ENCODE measurements at regions not wholly inside any gene's neighbourhood (a gene's known extent, or its start where the extent isn't known, plus 50 kb on each side); places are given as distances from the start of the nearest gene placed in this dataset.
"Not testable (repeated sequence)": the region's sequence is repeated elsewhere in the genome, so short reads cannot be mapped to it uniquely, and the experiment has no call there.

DNA sequence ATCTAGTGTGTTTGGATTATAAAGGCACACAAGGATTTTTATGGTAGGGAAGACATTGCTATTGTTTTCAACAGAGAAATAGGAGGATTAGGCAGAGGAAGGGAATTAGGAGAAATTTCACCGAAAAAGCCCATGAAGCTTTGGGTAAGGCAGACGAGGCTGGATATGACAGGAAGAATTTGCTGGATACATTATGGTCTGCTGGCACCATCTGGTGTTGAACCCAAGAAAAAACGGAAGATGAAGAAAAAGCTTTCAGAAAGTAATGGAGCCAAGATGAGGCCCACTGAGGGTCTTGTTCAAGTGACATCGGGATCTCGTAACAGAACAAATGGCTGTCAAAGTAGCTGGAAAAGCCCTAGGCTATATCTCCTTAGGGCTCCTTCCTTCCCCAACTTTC lies 56.5 kb downstream of the OR2J2 start:
- H3K27me3 Mint-ChIP-seq (ENCODE audit: unreplicated experiment), result no peaks in the 10 kb centered on the region
- no peak overlapping the region for H3K27ac Mint-ChIP-seq (ENCODE audit: unreplicated experiment)
- H3K4me1 Mint-ChIP-seq (ENCODE audit: unreplicated experiment), result peaks cover 31% of the 10 kb centered on the region
- DNase-seq (ENCODE audit: low spot score), result no peak
- TF ChIP-seq, protein P1, sequence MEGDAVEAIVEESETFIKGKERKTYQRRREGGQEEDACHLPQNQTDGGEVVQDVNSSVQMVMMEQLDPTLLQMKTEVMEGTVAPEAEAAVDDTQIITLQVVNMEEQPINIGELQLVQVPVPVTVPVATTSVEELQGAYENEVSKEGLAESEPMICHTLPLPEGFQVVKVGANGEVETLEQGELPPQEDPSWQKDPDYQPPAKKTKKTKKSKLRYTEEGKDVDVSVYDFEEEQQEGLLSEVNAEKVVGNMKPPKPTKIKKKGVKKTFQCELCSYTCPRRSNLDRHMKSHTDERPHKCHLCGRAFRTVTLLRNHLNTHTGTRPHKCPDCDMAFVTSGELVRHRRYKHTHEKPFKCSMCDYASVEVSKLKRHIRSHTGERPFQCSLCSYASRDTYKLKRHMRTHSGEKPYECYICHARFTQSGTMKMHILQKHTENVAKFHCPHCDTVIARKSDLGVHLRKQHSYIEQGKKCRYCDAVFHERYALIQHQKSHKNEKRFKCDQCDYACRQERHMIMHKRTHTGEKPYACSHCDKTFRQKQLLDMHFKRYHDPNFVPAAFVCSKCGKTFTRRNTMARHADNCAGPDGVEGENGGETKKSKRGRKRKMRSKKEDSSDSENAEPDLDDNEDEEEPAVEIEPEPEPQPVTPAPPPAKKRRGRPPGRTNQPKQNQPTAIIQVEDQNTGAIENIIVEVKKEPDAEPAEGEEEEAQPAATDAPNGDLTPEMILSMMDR (IDR thresholded peaks at IDR 0.05; ENCODE audit: unreplicated experiment), result no peak
- peaks cover 6% of the 10 kb centered on the region for H3K36me3 Mint-ChIP-seq (ENCODE audit: low read depth, unreplicated experiment)
- no peak overlapping the region for H3K4me3 Mint-ChIP-seq (ENCODE audit: unreplicated experiment)
- no peaks in the 10 kb centered on the region for H3K9me3 Mint-ChIP-seq (ENCODE audit: unreplicated experiment)

DNA sequence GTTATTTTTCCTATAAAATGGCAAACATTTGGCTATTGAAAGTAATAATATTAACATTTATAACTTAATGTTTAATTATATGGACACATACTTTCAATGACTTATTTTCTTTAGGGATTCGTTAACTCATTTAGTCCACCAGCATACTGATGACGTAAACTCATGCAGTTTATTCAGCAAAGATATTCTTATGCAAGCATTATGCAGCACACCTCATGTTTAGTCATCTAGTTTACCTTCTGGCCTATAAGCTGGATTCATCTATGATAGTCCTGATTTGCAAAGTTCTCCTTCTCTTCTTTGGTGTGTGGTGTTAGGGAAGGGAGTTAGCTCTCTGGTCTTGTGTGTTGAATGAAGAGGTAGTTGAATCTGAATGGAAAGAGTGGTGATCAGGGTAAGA lies 60.0 kb downstream of the OR2J2 start:
- Mint-ChIP-seq H3K36me3 (ENCODE audit: low read depth, unreplicated experiment) (peaks cover 6% of the 10 kb centered on the region), H3K4me3 (ENCODE audit: unreplicated experiment) (no peak overlapping the region), H3K27me3 (ENCODE audit: unreplicated experiment) (no peaks in the 10 kb centered on the region), H3K9me3 (ENCODE audit: unreplicated experiment) (no peaks in the 10 kb centered on the region), H3K4me1 (ENCODE audit: unreplicated experiment) (peaks cover 37% of the 10 kb centered on the region), H3K27ac (ENCODE audit: unreplicated experiment) (no peak overlapping the region)
- no peak for DNase-seq (ENCODE audit: low spot score)
- TF ChIP-seq, protein P1 (IDR thresholded peaks at IDR 0.05; ENCODE audit: unreplicated experiment), result no peak

- Mint-ChIP-seq H3K27ac (ENCODE audit: unreplicated experiment) (peak overlapping the region; percentile 86), H3K36me3 (ENCODE audit: low read depth, unreplicated experiment) (peaks cover 6% of the 10 kb centered on the region), H3K4me3 (ENCODE audit: unreplicated experiment) (no peak overlapping the region), H3K27me3 (ENCODE audit: unreplicated experiment) (no peaks in the 10 kb centered on the region), H3K4me1 (ENCODE audit: unreplicated experiment) (peaks cover 28% of the 10 kb centered on the region), H3K9me3 (ENCODE audit: unreplicated experiment) (no peaks in the 10 kb centered on the region)
- no peak for DNase-seq (ENCODE audit: low spot score)
- TF ChIP-seq, protein P1 (IDR thresholded peaks at IDR 0.05; ENCODE audit: unreplicated experiment), result no peak
Measured at GRCh38 chr6:29232725-29233124, 62.0 kb downstream of the OR2J2 start.

DNA sequence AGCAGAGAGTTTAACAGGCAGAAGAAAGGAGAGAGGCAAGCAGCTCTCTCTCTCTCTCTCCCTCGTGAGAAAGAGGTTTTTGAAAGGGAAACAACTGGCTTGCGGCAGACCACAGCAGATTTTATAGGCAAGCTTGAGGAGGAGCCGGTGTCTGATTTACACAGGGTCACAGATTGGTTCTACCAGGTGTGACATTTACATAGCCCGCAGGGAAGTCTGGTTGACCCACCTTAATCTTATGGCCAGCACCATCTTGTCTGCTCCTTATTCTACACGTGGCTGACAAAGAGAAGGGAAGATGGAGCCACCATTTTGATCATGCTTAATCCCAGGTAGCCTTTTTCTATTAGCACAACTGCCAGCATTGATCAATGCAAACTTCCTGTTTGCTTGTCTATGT lies 65.4 kb downstream of the OR2J2 start:
- Mint-ChIP-seq H3K27me3 (ENCODE audit: unreplicated experiment) (no peaks in the 10 kb centered on the region), H3K9me3 (ENCODE audit: unreplicated experiment) (no peaks in the 10 kb centered on the region), H3K4me3 (ENCODE audit: unreplicated experiment) (no peak overlapping the region), H3K27ac (ENCODE audit: unreplicated experiment) (no peak overlapping the region), H3K36me3 (ENCODE audit: low read depth, unreplicated experiment) (no peaks in the 10 kb centered on the region), H3K4me1 (ENCODE audit: unreplicated experiment) (peaks cover 10% of the 10 kb centered on the region)
- TF ChIP-seq, protein P1 (IDR thresholded peaks at IDR 0.05; ENCODE audit: unreplicated experiment), result no peak
- DNase-seq (ENCODE audit: low spot score), result no peak

- Mint-ChIP-seq H3K9me3 (ENCODE audit: unreplicated experiment) (no peaks in the 10 kb centered on the region), H3K36me3 (ENCODE audit: low read depth, unreplicated experiment) (no peaks in the 10 kb centered on the region), H3K27ac (ENCODE audit: unreplicated experiment) (no peak overlapping the region), H3K4me3 (ENCODE audit: unreplicated experiment) (no peak overlapping the region), H3K4me1 (ENCODE audit: unreplicated experiment) (peaks cover 10% of the 10 kb centered on the region), H3K27me3 (ENCODE audit: unreplicated experiment) (no peaks in the 10 kb centered on the region)
- no peak for DNase-seq (ENCODE audit: low spot score)
- TF ChIP-seq, protein P1 (IDR thresholded peaks at IDR 0.05; ENCODE audit: unreplicated experiment), result no peak
Measured at GRCh38 chr6:29236634-29237033, 64.9 kb upstream of the OR14J1 start.

GRCh38 chr6:29243044-29243443 lies 58.5 kb upstream of the OR14J1 start:
- not testable (repeated sequence) for DNase-seq (ENCODE audit: low spot score); H3K4me1 Mint-ChIP-seq (ENCODE audit: unreplicated experiment); H3K4me3 Mint-ChIP-seq (ENCODE audit: unreplicated experiment); H3K36me3 Mint-ChIP-seq (ENCODE audit: low read depth, unreplicated experiment); H3K27ac Mint-ChIP-seq (ENCODE audit: unreplicated experiment); H3K27me3 Mint-ChIP-seq (ENCODE audit: unreplicated experiment); H3K9me3 Mint-ChIP-seq (ENCODE audit: unreplicated experiment)
